ENCODE measurements at regions not wholly inside any gene's neighbourhood (a gene's known extent, or its start where the extent isn't known, plus 50 kb on each side); places are given as distances from the start of the nearest gene placed in this dataset.

GRCh38 chr6:94133106-94133505, 713.7 kb upstream of the EPHA7 start:
- DNase-seq (ENCODE audit: low spot score in 2 of 2) = no peak

GRCh38 chr6:94131271-94131670, 711.9 kb upstream of the EPHA7 start:
- ATAC-seq = no peak
- Mint-ChIP-seq H3K27ac (no peak overlapping the region), H3K36me3 (no peaks in the 10 kb centered on the region), H3K9me3 (peaks cover 0 to 3% of the 10 kb centered on the region in 2 donors)
- no peak for DNase-seq (ENCODE audit: low spot score in 2 of 2)

More at GRCh38 chr6:94133106-94133505, 713.7 kb upstream of the EPHA7 start:
- no peak for ATAC-seq
- Mint-ChIP-seq H3K36me3 (no peaks in the 10 kb centered on the region), H3K9me3 (peaks cover 0 to 8% of the 10 kb centered on the region in 2 donors), H3K27ac (no peak overlapping the region)

GRCh38 chr6:94130478-94130877, 711.1 kb upstream of the EPHA7 start:
- DNase-seq (ENCODE audit: low spot score in 2 of 2) = no peak
- H3K9me3 Mint-ChIP-seq = peaks cover 0 to 3% of the 10 kb centered on the region in 2 donors
- H3K36me3 Mint-ChIP-seq = no peaks in the 10 kb centered on the region
- ATAC-seq = no peak
- no peak overlapping the region for H3K27ac Mint-ChIP-seq

- ATAC-seq (no peak), DNase-seq (ENCODE audit: low spot score in 2 of 2) (no peak)
- Mint-ChIP-seq H3K9me3 (peaks cover 0 to 3% of the 10 kb centered on the region in 2 donors), H3K36me3 (no peaks in the 10 kb centered on the region), H3K27ac (no peak overlapping the region)
Measured at GRCh38 chr6:94129926-94130325, 710.6 kb upstream of the EPHA7 start.

- Mint-ChIP-seq H3K9me3 (peaks cover 0 to 3% of the 10 kb centered on the region in 2 donors), H3K36me3 (no peaks in the 10 kb centered on the region), H3K27ac (no peak overlapping the region)
- DNase-seq (ENCODE audit: low spot score in 2 of 2) (no peak), ATAC-seq (no peak)
Measured at GRCh38 chr6:94127716-94128115, 708.4 kb upstream of the EPHA7 start.

GRCh38 chr6:94124333-94124732, 705.0 kb upstream of the EPHA7 start:
- ATAC-seq (no peak), DNase-seq (ENCODE audit: low spot score in 2 of 2) (no peak)
- no peaks in the 10 kb centered on the region for H3K9me3 Mint-ChIP-seq
- no peak overlapping the region for H3K27ac Mint-ChIP-seq
- H3K36me3 Mint-ChIP-seq = no peaks in the 10 kb centered on the region

GRCh38 chr6:94121094-94121493, 701.7 kb upstream of the EPHA7 start:
- DNase-seq (ENCODE audit: low spot score in 2 of 2) (no peak), ATAC-seq (no peak)
- no peak overlapping the region for H3K27ac Mint-ChIP-seq
- no peaks in the 10 kb centered on the region for H3K36me3 Mint-ChIP-seq
- no peaks in the 10 kb centered on the region for H3K9me3 Mint-ChIP-seq

- ATAC-seq (no peak), DNase-seq (ENCODE audit: low spot score in 2 of 2) (no peak)
- no peak overlapping the region for H3K27ac Mint-ChIP-seq
- no peaks in the 10 kb centered on the region for H3K36me3 Mint-ChIP-seq
- peaks cover 0 to 3% of the 10 kb centered on the region in 2 donors for H3K9me3 Mint-ChIP-seq
Measured at GRCh38 chr6:94099072-94099471, 679.7 kb upstream of the EPHA7 start.

GRCh38 chr6:94095961-94096360, 676.6 kb upstream of the EPHA7 start:
- ATAC-seq = no peak
- Mint-ChIP-seq H3K27ac (no peak overlapping the region), H3K9me3 (peaks cover 0 to 3% of the 10 kb centered on the region in 2 donors), H3K36me3 (no peaks in the 10 kb centered on the region)
- no peak for DNase-seq (ENCODE audit: low spot score in 2 of 2)

GRCh38 chr6:94089941-94090340, 670.6 kb upstream of the EPHA7 start:
- no peak for ATAC-seq
- H3K36me3 Mint-ChIP-seq = no peaks in the 10 kb centered on the region

GRCh38 chr6:94088870-94089269, 669.5 kb upstream of the EPHA7 start:
- H3K27ac Mint-ChIP-seq = no peak overlapping the region
- DNase-seq (ENCODE audit: low spot score in 2 of 2) = no peak
- H3K36me3 Mint-ChIP-seq = no peaks in the 10 kb centered on the region

More at GRCh38 chr6:94089941-94090340, 670.6 kb upstream of the EPHA7 start:
- no peaks in the 10 kb centered on the region for H3K9me3 Mint-ChIP-seq
- no peak for DNase-seq (ENCODE audit: low spot score in 2 of 2)
- no peak overlapping the region for H3K27ac Mint-ChIP-seq

GRCh38 chr6:94074764-94075163, 655.4 kb upstream of the EPHA7 start:
- DNase-seq (ENCODE audit: low spot score in 2 of 2) = no peak
- Mint-ChIP-seq H3K27ac (no peak overlapping the region), H3K36me3 (no peaks in the 10 kb centered on the region), H3K9me3 (no peaks in the 10 kb centered on the region)
- no peak for ATAC-seq

More at GRCh38 chr6:94088870-94089269, 669.5 kb upstream of the EPHA7 start:
- no peaks in the 10 kb centered on the region for H3K9me3 Mint-ChIP-seq
- no peak for ATAC-seq

GRCh38 chr6:94071835-94072234, 652.5 kb upstream of the EPHA7 start:
- Mint-ChIP-seq H3K36me3 (no peaks in the 10 kb centered on the region), H3K27ac (no peak overlapping the region), H3K9me3 (no peaks in the 10 kb centered on the region)
- no peak for ATAC-seq
- no peak for DNase-seq (ENCODE audit: low spot score in 2 of 2)

GRCh38 chr6:94065707-94066337, 646.5 kb upstream of the EPHA7 start:
- peaks cover 0 to 3% of the 10 kb centered on the region in 2 donors for H3K9me3 Mint-ChIP-seq
- ATAC-seq (no peak), DNase-seq (ENCODE audit: low spot score in 2 of 2) (no peak)
- no peaks in the 10 kb centered on the region for H3K36me3 Mint-ChIP-seq
- H3K27ac Mint-ChIP-seq = no peak overlapping the region

- peaks cover 8 to 11% of the 10 kb centered on the region in 2 donors for H3K9me3 Mint-ChIP-seq
- DNase-seq (ENCODE audit: low spot score in 2 of 2) = no peak
- H3K36me3 Mint-ChIP-seq = no peaks in the 10 kb centered on the region
- no peak overlapping the region for H3K27ac Mint-ChIP-seq
- ATAC-seq = no peak
Measured at GRCh38 chr6:94052749-94053148, 633.4 kb upstream of the EPHA7 start.

GRCh38 chr6:94050515-94050914, 631.2 kb upstream of the EPHA7 start:
- Mint-ChIP-seq H3K9me3 (peaks cover 4 to 7% of the 10 kb centered on the region in 2 donors), H3K27ac (no peak overlapping the region), H3K36me3 (no peaks in the 10 kb centered on the region)
- DNase-seq (ENCODE audit: low spot score in 2 of 2) = no peak
- no peak for ATAC-seq

GRCh38 chr6:94049001-94049400, 629.6 kb upstream of the EPHA7 start:
- Mint-ChIP-seq H3K36me3 (no peaks in the 10 kb centered on the region), H3K27ac (no peak overlapping the region), H3K9me3 (peaks cover 4 to 7% of the 10 kb centered on the region in 2 donors)
- ATAC-seq = no peak
- no peak for DNase-seq (ENCODE audit: low spot score in 2 of 2)

- H3K36me3 Mint-ChIP-seq = no peaks in the 10 kb centered on the region
- H3K27ac Mint-ChIP-seq = no peak overlapping the region
- DNase-seq (ENCODE audit: low spot score in 2 of 2) (no peak), ATAC-seq (no peak)
- H3K9me3 Mint-ChIP-seq = peaks cover 5 to 6% of the 10 kb centered on the region in 2 donors
Measured at GRCh38 chr6:94045099-94045829, 625.9 kb upstream of the EPHA7 start.
